Caco-2 (cell line): ENCODE measurements at regions not wholly inside any gene's neighbourhood (a gene's known extent, or its start where the extent isn't known, plus 50 kb on each side); places are given as distances from the start of the nearest gene placed in this dataset.

ENCODE experiments used
- BruUV-seq: library from RNA; stranded (reverse); fragments of 400-500 nt; replicated peaks from 2 replicates; lab custom pipeline; 2021; lab: Mats Ljungman, UMichigan
- CTCF ChIA-PET: fragments of 300-600 bp; sonication (Branson Sonifier 250); formaldehyde crosslinking; loops from one replicate; lab custom pipeline; 2022; ENCODE audit warnings: antibody characterized with exemption; lab: Charles Lee
- POLR2A ChIA-PET: fragments of 300-600 bp; sonication (Branson Sonifier 250); formaldehyde crosslinking; loops from one replicate; lab custom pipeline; 2022; ENCODE audit warnings: antibody characterized with exemption; lab: Charles Lee
- DNase-seq, 2 experiments: peaks; one replicate each; pipeline versions ENCODE4 v3.0.0 to v3.0.0-alpha.2; 2020 to 2022
- H3K27me3 ChIP-seq: replicated peaks from 2 replicates; pipeline ENCODE4 v1.6.0; 2011; ENCODE audit warnings: low read length; ENCODE audit not compliant: control insufficient read depth, insufficient read depth
- H3K36me3 ChIP-seq: 2 replicates; pipeline ENCODE4 v1.5.1; 2011; ENCODE audit warnings: low read length; ENCODE audit not compliant: control insufficient read depth, insufficient read depth
- H3K4me1 ChIP-seq: fragments of 250-450 bp; sonication (Bioruptor Pico); 2 replicates; pipeline ENCODE4 v1.5.1; 2020; ENCODE audit warnings: mild to moderate bottlenecking
- H3K4me3 ChIP-seq: 2 replicates; pipeline ENCODE4 v1.5.1; 2011; ENCODE audit warnings: low read depth, mild to moderate bottlenecking, control low read depth, low read length
- H3K9me3 ChIP-seq: fragments of 250-450 bp; sonication (Bioruptor Pico); 2 replicates; pipeline ENCODE4 v1.5.1; 2020; ENCODE audit warnings: mild to moderate bottlenecking, moderate library complexity
- H3K27ac Mint-ChIP-seq: one replicate; pipeline ENCODE4 v1.8.0; 2022; ENCODE audit warnings: mixed read lengths; ENCODE audit not compliant: unreplicated experiment
- H3K27me3 Mint-ChIP-seq: one replicate; pipeline ENCODE4 v1.8.0; 2022; ENCODE audit warnings: mixed read lengths; ENCODE audit not compliant: insufficient read depth, unreplicated experiment
- H3K36me3 Mint-ChIP-seq: one replicate; pipeline ENCODE4 v1.8.0; 2022; ENCODE audit warnings: mild to moderate bottlenecking, mixed read lengths; ENCODE audit not compliant: insufficient read depth, unreplicated experiment
- H3K4me1 Mint-ChIP-seq: one replicate; pipeline ENCODE4 v1.8.0; 2022; ENCODE audit warnings: low read depth, mixed read lengths; ENCODE audit not compliant: unreplicated experiment
- H3K4me3 Mint-ChIP-seq: one replicate; pipeline ENCODE4 v1.8.0; 2022; ENCODE audit warnings: mild to moderate bottlenecking, moderate library complexity, mixed read lengths; ENCODE audit not compliant: unreplicated experiment
- H3K9me3 Mint-ChIP-seq: one replicate; pipeline ENCODE4 v1.8.0; 2022; ENCODE audit warnings: mixed read lengths; ENCODE audit not compliant: unreplicated experiment
- CTCF ChIP-seq, 2 experiments: fragments of 200-600 bp in 1 of 2; IDR thresholded peaks; 1 replicate in 1 of 2; 2 replicates in 1 of 2; pipeline versions ENCODE4 v1.5.1 to v1.8.0; 2011 to 2022; ENCODE audit warnings: antibody characterized with exemption in 1 of 2, control low read depth in 1 of 2, inconsistent platforms in 1 of 2, low read depth in 1 of 2, low read length in 1 of 2, mild to moderate bottlenecking in 1 of 2, moderate library complexity in 1 of 2; ENCODE audit not compliant: insufficient read depth in 1 of 2, severe bottlenecking in 1 of 2, unreplicated experiment in 1 of 2
- intact Hi-C: fragments of 100-400 bp; cut with micrococcal nuclease; formaldehyde crosslinking; loops from one replicate; pipeline ENCODE4 v1.10.0; 2022; ENCODE audit not compliant: unreplicated experiment

- Mint-ChIP-seq H3K36me3 (peaks cover 14% of the 10 kb centered on the region), H3K27me3 (no peaks in the 10 kb centered on the region), H3K9me3 (peaks cover 15% of the 10 kb centered on the region), H3K4me3 (no peak overlapping the region), H3K4me1 (no peaks in the 10 kb centered on the region), H3K27ac (no peak overlapping the region)
- Histone ChIP-seq H3K36me3 (no peaks in the 10 kb centered on the region), H3K4me3 (no peak overlapping the region), H3K4me1 (no peaks in the 10 kb centered on the region), H3K9me3 (no peaks in the 10 kb centered on the region), H3K27me3 (no peaks in the 10 kb centered on the region; the same call in 1 of the 2 replicates)
- intact Hi-C loops, result no loop called here
- ChIA-PET POLR2A (no interaction called here), CTCF (no interaction called here)
- no peak for DNase-seq
- no TSS peak for BruUV-seq
- no peak for TF ChIP-seq CTCF (IDR thresholded peaks at IDR 0.05; ENCODE audit: insufficient read depth in 1 of 2, low read depth in 1 of 2, low read length in 1 of 2, severe bottlenecking in 1 of 2, unreplicated experiment in 1 of 2)
These were observed 80.1 kb downstream of the DLL1 start for GRCh38 chr6:170210651-170211403.

GRCh38 chr6:170210026-170210390 is 80.9 kb downstream of the DLL1 start:
- no peak for DNase-seq
- H3K4me1 ChIP-seq, result no peaks in the 10 kb centered on the region
- ChIA-PET CTCF (no interaction called here), POLR2A (no interaction called here)
- no peak overlapping the region for H3K4me3 ChIP-seq
- Mint-ChIP-seq H3K9me3 (peaks cover 15% of the 10 kb centered on the region), H3K4me1 (no peaks in the 10 kb centered on the region), H3K4me3 (no peak overlapping the region), H3K27ac (no peak overlapping the region), H3K27me3 (no peaks in the 10 kb centered on the region), H3K36me3 (peaks cover 14% of the 10 kb centered on the region)
- no peaks in the 10 kb centered on the region; the same call in 1 of the 2 replicates for H3K27me3 ChIP-seq
- intact Hi-C loops, result no loop called here
- no peaks in the 10 kb centered on the region for H3K36me3 ChIP-seq
- BruUV-seq, result no TSS peak
- no peak for TF ChIP-seq CTCF (IDR thresholded peaks at IDR 0.05; ENCODE audit: insufficient read depth in 1 of 2, low read depth in 1 of 2, low read length in 1 of 2, severe bottlenecking in 1 of 2, unreplicated experiment in 1 of 2)
- H3K9me3 ChIP-seq, result no peaks in the 10 kb centered on the region

GRCh38 chr6:170209354-170210025 is 81.4 kb downstream of the DLL1 start:
- Mint-ChIP-seq H3K4me3 (no peak overlapping the region), H3K4me1 (no peaks in the 10 kb centered on the region), H3K9me3 (peaks cover 15% of the 10 kb centered on the region), H3K36me3 (peaks cover 14% of the 10 kb centered on the region), H3K27ac (no peak overlapping the region), H3K27me3 (no peaks in the 10 kb centered on the region)
- no TSS peak for BruUV-seq
- Histone ChIP-seq H3K4me1 (no peaks in the 10 kb centered on the region), H3K9me3 (no peaks in the 10 kb centered on the region), H3K36me3 (no peaks in the 10 kb centered on the region), H3K4me3 (no peak overlapping the region), H3K27me3 (no peaks in the 10 kb centered on the region; the same call in 1 of the 2 replicates)
- intact Hi-C loops, result no loop called here
- CTCF ChIA-PET, result no interaction called here
- no peak for TF ChIP-seq CTCF (IDR thresholded peaks at IDR 0.05; ENCODE audit: insufficient read depth in 1 of 2, low read depth in 1 of 2, low read length in 1 of 2, severe bottlenecking in 1 of 2, unreplicated experiment in 1 of 2)
- DNase-seq, result no peak
- POLR2A ChIA-PET, result no interaction called here
